ENCODE measurements at regions not wholly inside any gene's neighbourhood (a gene's known extent, or its start where the extent isn't known, plus 50 kb on each side); places are given as distances from the start of the nearest gene placed in this dataset.

GRCh38 chr11:15724601-15725000 is 609.9 kb downstream of the INSC start:
- TF ChIP-seq SMARCA5 (IDR thresholded peaks at IDR 0.05) (no peak), SREBF1 (IDR thresholded peaks at IDR 0.05; ENCODE audit: borderline replicate concordance, low read depth, low read length) (no peak), ZFP1 (CRISPR knock-in tag; IDR thresholded peaks at IDR 0.05) (no peak), EZH2 (IDR thresholded peaks at IDR 0.05; ENCODE audit: borderline replicate concordance, low read depth, low read length) (no peak), ELF4 (CRISPR knock-in tag; IDR thresholded peaks at IDR 0.05) (no peak), RBM15 (IDR thresholded peaks at IDR 0.05; ENCODE audit: insufficient read depth, low read length) (no peak), SETDB1 (IDR thresholded peaks at IDR 0.05; ENCODE audit: low read length) (no peak), HNRNPH1 (optimal IDR thresholded peaks at IDR 0.05; ENCODE audit: low read depth, low read length) (no peak), EP300 (IDR thresholded peaks at IDR 0.05; ENCODE audit: low read length) (no peak)
- TF ChIP-seq, protein P1, sequence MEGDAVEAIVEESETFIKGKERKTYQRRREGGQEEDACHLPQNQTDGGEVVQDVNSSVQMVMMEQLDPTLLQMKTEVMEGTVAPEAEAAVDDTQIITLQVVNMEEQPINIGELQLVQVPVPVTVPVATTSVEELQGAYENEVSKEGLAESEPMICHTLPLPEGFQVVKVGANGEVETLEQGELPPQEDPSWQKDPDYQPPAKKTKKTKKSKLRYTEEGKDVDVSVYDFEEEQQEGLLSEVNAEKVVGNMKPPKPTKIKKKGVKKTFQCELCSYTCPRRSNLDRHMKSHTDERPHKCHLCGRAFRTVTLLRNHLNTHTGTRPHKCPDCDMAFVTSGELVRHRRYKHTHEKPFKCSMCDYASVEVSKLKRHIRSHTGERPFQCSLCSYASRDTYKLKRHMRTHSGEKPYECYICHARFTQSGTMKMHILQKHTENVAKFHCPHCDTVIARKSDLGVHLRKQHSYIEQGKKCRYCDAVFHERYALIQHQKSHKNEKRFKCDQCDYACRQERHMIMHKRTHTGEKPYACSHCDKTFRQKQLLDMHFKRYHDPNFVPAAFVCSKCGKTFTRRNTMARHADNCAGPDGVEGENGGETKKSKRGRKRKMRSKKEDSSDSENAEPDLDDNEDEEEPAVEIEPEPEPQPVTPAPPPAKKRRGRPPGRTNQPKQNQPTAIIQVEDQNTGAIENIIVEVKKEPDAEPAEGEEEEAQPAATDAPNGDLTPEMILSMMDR (IDR thresholded peaks at IDR 0.05 in 2 of 3, conservative IDR thresholded peaks at IDR 0.05 in 1 of 3; ENCODE audit: insufficient read depth in 2 of 3, low read depth in 1 of 3, low read length in 3 of 3) = no peak
- TF ChIP-seq, protein P2, sequence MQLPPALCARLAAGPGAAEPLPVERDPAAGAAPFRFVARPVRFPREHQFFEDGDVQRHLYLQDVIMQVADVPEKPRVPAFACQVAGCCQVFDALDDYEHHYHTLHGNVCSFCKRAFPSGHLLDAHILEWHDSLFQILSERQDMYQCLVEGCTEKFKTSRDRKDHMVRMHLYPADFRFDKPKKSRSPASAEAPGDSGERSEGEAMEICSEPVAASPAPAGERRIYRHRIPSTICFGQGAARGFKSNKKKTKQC (CRISPR knock-in tag; IDR thresholded peaks at IDR 0.05) = no peak
